Fibroblast of the aortic adventitia (primary cell): ENCODE measurements at regions not wholly inside any gene's neighbourhood (a gene's known extent, or its start where the extent isn't known, plus 50 kb on each side); places are given as distances from the start of the nearest gene placed in this dataset.

Source experiments
- DNase-seq: peaks from one replicate; pipeline ENCODE4 v3.0.0-alpha.2; 2010; ENCODE audit warnings: low read depth
- H3K4me3 ChIP-seq: 2 replicates; pipeline ENCODE4 v1.5.1; 2011; ENCODE audit warnings: low read depth, mild to moderate bottlenecking, control low read depth, low read length, moderate library complexity
- TF ChIP-seq, protein P1 (sequence below): IDR thresholded peaks from 2 replicates; pipeline ENCODE4 v1.5.1; 2011; ENCODE audit warnings: mild to moderate bottlenecking, low read length, control low read depth, inconsistent platforms; ENCODE audit not compliant: insufficient read depth

DNA sequence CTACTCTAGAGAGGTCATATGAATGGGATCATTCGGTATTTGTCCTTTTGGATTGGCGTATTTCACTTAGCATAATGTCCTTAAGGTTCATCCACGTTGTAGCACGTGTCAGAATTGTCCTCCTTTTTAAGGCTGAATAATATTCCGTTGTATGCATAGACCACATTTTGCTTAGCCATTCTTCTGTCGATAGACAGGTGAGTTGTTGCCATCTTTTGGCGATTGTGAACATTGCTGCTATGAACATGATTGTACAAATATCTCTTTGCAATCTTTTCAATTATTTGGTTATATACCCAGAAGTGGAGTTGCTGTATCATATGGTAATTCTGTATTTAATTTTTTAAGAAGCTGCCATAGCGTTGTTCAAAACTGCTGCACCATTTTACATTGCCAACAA, 52.4 kb upstream of the GOLGA8J start:
- no peak for DNase-seq
- TF ChIP-seq, protein P1, sequence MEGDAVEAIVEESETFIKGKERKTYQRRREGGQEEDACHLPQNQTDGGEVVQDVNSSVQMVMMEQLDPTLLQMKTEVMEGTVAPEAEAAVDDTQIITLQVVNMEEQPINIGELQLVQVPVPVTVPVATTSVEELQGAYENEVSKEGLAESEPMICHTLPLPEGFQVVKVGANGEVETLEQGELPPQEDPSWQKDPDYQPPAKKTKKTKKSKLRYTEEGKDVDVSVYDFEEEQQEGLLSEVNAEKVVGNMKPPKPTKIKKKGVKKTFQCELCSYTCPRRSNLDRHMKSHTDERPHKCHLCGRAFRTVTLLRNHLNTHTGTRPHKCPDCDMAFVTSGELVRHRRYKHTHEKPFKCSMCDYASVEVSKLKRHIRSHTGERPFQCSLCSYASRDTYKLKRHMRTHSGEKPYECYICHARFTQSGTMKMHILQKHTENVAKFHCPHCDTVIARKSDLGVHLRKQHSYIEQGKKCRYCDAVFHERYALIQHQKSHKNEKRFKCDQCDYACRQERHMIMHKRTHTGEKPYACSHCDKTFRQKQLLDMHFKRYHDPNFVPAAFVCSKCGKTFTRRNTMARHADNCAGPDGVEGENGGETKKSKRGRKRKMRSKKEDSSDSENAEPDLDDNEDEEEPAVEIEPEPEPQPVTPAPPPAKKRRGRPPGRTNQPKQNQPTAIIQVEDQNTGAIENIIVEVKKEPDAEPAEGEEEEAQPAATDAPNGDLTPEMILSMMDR: no peak
- no peak overlapping the region for H3K4me3 ChIP-seq

DNA sequence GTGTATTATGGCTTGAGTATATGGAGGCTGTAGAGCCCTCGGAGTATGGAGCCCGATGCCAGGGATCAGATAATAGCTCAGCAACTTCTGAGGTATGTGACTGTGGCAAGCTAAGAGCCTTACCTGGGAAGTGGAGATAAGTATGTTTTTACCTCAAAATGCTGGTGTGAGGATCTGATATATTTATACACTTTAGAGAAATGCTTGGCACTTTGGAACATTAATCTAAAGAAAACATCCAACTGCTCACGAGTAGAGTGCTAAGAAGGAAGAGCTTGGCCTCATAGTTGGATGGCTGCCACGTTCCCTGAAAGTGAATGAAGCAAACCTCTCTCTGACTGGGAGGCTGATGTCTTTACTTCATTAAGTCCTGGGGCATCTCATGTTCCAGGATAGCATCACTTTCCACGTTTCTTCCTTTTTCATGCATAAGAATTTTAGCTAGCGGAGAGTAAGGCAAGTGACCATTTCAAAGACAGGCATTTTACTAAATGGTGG, 58.9 kb upstream of the GOLGA8J start:
- TF ChIP-seq, protein P1: no peak
- H3K4me3 ChIP-seq: no peak overlapping the region
- peak; percentile 60 for DNase-seq

DNA sequence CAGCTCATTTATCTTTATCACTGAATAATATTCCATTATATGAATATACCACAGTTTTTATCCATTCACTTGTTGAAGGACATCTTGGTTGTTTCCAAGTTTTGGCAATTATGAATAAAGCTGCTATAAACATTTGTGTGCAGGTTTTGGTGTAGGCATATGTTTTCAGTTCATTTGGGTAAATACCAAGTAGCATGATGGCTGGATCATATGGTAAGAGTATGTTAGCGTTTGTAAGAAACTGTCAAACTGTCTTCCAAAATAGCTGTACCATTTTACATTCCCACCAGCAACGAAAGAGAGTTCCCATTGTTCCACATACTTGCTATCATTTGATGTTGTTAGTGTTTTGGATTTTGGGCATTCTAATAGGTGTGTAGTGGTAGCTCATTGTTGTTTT, 72.0 kb upstream of the GOLGA8J start:
- DNase-seq: no peak
- no peak overlapping the region for H3K4me3 ChIP-seq
- TF ChIP-seq, protein P1: no peak

DNA sequence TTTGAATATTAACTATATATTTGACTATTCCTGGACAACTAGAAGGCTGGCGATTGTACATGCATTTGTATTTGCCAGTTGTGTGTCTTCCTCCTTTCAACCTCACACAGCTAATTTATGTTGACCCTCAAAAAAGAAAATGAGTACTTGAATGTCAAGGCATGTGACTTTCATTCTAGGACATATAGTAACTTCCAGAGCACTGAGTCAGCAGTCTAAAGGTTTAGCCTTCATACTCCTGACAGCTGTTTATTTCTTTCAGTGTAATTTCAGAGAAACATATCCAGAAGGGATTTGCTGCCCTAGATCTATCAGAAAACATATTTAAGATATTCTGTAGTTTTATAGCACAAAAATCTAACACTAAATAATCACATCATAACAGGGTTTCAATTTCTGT, 74.6 kb upstream of the GOLGA8J start:
- no peak for DNase-seq
- H3K4me3 ChIP-seq: no peak overlapping the region
- TF ChIP-seq, protein P1: no peak

DNA sequence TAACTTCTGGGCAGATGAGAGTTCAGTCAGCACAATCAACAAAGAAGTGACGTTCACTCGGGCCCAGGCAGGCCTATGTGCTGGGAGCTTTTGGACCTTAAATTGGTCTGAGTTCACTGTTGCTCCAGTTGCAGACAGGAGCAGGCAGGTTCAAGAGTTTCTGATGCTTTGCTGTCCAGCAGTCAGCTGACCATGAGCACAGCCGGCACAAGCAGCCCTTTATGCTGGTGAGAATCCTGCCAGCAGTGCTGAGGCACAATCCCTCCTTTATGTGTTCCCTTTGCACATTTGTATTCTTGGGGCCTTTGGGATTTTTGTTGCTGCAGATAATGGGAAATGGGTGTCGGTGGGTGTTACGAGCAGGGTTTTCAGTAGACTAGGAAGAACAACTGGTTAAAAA, 81.2 kb upstream of the GOLGA8J start:
- TF ChIP-seq, protein P1: no peak
- DNase-seq: no peak

DNA sequence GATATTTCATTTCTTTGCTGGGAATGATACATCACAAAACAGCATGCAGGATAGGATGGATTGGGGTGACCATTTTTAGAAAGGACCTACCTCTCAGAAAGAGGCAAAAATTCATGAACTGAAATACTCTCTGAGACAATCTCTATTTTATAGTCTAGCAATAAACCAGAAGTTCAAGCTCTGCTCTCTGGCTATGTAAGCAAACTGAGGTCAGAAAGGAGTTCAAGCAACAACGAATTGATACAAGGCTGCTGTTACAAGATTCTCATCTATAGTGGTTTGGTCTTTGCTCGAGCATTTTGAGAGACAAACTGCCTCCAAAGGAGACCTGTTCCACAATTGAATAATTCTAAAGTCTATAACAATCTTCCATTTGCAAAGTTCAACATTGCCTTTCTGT, 84.7 kb upstream of the GOLGA8J start:
- TF ChIP-seq, protein P1: no peak
- no peak for DNase-seq
- no peak overlapping the region for H3K4me3 ChIP-seq

More for the DNA sequence above, 81.2 kb upstream of the GOLGA8J start:
- H3K4me3 ChIP-seq: no peak overlapping the region

DNA sequence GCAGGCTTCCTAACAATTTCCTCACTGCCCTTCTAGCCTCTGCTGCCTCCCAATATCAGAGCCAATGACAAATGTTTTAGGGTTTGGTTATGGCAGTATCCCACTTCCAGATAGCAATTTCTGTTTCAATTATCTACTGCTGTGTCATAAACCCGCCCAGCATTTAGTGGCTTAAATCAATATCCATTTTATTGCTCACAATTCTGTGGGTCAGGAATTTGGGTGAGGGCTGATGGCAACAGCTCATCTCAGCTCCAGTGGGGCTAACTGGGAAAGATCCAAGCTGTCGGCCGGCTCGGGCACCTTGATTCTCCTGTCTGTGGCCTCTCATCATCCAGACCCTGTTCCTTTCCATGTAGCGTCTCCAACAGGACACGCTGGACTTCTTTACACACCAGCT, 85.3 kb upstream of the GOLGA8J start:
- DNase-seq: no peak
- TF ChIP-seq, protein P1: no peak
- no peak overlapping the region for H3K4me3 ChIP-seq
